HG03439 (cell line): ENCODE measurements at regions not wholly inside any gene's neighbourhood (a gene's known extent, or its start where the extent isn't known, plus 50 kb on each side); places are given as distances from the start of the nearest gene placed in this dataset.

ENCODE experiments used
- ATAC-seq: cut with Tn5 transposase; IDR thresholded peaks from one replicate; pipeline ENCODE4 v1.9.1; 2021; ENCODE audit warnings: mild to moderate bottlenecking, moderate library complexity; ENCODE audit not compliant: unreplicated experiment

DNA sequence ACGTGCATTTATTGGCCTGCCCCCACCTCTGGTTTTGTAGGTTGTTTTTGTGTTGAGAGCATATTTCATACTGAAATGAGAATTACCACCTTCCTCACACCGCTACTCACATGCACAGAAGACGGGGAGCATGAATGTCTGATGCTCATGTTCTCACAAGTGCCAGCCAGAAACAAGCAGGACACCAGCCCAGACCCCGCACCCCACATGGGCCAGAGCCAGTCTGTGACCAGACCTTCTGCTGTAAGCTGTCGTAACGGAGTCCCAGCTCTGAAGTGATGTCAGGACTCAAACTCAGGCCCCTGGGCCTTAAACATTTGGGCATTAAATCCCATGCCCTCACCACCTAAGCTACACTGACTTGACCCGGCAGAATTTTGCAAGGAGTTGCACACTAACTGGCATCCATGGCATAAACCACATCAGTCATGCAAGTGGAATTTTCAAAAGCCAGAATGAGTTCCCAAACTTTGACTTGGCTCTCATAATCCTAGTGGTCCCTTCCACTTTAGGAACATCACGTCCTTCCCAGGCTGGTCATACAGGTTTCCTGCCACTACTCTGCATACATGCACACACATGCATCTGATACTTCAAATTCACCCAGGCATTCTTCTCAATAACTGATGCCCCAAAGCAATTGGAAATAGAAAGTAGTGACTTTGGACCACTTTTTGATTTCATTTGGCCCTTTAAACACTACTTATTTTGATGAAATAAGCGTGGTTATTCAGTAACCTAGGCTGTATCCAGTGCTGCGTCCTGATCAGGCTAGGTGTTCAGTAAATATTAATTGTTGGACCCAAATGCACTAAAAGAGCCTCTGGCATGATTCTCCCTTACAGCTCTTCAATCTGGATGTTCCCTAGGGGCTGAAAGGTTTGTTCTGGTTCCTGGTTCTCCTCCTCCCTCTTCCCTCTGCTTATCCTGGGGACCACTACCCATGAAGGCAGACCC, 223.1 kb upstream of the ID2 start:
- no peak for ATAC-seq

DNA sequence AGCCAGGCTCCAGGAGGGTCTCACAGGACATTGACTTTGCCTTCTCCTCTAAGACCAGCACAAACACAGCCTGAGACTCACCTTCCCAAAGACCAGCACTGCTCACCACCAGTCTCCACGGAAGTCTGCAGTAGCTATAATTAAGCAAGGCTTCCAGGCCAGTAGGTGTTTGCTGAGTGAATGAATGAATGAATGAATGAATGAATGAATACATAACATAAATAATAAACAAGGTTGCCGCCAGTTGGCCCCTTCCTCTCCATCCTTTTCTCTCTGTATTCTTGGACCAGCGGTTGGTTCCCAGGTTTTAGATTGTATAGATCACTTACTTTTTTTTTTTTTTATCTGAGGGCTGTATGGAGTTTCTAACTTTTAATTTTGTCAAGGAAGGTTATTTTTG, 222.4 kb upstream of the ID2 start:
- ATAC-seq = no peak

DNA sequence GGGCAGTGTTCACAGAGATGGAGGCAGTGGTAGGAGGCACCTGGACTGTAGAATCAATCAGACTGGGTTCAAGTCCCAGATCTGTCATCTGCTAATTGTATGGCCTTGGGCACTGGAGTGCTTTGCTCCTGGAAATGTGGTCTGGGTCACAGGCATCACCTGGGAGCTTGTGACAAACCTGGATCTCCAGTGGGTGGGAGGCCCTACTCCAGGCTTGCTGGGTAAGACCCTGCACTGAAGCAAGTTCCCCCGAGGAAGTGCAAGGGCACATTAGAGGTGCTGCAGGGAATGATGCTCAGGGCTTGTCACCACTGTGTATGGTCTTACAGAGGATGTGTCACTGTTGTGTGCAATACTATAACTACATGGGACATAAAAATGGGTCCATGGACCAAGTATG, 220.5 kb upstream of the ID2 start:
- ATAC-seq = no peak

DNA sequence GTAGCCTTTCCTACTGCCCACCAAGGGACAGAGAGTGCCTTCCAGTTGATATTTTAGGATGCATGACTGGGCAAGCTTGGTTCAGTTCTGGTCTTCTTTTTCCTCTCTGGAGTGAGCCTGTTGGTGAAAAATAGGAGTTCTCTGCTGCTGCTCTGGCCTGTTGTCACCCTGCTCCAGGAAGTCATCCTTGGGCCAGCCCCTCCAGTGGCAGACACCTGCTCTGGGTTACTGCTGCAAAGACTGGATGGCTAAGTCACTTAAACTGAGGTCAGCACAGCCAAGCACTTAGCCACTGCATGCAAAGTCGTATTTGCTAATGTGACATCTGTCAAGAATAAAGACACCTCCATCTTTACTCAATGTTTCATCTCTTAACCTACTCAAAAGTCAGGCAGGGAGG, 219.6 kb upstream of the ID2 start:
- no peak for ATAC-seq

DNA sequence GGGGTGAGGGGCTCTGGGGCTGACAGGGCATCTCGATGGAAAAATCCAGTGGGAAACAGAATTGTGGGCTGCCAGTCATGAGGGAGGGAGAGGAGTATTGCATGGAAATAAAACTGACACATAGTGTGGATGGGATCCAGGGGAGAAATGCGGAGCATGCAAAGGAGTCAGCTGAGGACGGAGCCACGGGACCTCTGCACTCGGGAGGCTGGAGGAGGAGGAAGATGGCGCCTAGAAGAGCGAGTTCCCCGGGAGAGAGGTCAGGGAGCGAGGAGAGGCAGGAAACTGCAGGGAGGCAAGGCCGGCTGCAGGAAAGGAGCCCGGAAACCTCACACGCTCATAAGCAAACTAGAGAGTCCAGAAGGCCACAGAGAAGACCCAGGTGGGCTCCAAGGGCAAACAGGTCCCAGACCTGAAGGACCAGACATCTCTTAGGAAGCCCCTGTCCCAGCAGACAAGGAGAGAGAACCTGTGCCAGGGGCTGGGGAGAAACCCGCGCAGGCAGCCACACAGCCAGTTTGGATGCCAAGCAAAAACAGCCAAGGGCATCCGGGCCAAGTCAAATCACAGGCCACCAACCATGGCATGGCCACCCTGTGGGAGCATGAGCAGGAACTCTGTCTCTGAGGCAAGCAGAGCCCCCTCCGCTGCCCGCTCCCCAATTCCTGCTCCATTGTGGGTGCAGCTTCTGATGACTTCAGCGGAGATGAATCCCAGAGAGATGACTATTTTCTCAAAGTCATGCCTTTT, 218.8 kb upstream of the ID2 start:
- ATAC-seq = no peak

DNA sequence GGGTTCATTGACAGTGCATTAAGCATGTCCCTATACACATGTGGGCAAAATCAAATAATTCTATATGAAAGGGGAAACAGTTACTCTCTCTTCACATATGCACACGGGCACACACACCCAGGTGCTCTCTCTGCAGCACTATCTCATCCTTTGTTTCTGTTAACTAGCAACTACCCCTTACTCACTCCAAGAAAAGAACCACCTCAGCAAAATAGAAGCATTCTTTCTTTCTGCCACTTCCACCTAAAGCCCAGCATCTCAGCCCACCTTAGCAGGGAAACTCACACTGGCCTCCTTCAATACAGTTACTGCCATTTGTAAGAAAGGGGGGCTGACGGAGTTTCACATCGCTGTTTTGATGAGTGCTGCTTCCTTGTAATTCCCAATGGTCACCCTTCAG, 216.3 kb upstream of the ID2 start:
- ATAC-seq = no peak

DNA sequence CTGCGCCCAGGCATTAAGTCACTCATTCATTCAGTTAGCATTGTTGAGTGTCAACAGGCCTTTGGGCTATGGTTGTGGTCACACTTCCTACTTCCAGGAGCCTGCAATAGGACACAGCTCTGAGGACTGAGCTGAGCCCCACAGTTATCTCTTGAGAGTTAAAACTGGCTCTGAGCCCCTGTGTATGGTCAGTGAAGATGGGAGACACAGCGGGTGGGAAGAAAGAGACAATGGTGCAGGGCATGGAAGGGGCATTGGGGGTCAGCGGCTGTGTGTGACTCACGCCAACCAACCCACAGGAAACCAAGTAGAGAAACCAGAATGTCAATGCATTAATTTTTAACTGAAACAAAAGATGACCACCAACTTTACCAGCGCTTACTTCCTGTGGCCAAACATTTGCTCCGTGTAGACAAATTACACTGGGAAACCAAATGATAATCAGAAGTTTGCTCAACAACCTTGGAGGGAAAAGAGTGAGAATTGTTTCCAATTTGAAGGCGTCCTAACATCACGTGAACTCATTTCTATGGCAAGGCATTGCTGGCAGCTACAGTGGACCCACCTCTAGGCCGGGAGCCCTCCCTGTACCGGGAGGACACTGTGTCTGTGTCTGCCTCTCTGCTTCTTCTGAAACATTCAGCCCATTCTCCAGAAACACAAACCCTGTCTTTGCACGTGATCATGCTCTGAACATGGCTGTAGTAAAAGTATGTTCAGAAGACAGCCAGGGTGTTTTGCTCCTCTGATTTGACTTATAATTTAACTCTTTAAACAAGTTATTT, 212.0 kb upstream of the ID2 start:
- ATAC-seq = no peak

DNA sequence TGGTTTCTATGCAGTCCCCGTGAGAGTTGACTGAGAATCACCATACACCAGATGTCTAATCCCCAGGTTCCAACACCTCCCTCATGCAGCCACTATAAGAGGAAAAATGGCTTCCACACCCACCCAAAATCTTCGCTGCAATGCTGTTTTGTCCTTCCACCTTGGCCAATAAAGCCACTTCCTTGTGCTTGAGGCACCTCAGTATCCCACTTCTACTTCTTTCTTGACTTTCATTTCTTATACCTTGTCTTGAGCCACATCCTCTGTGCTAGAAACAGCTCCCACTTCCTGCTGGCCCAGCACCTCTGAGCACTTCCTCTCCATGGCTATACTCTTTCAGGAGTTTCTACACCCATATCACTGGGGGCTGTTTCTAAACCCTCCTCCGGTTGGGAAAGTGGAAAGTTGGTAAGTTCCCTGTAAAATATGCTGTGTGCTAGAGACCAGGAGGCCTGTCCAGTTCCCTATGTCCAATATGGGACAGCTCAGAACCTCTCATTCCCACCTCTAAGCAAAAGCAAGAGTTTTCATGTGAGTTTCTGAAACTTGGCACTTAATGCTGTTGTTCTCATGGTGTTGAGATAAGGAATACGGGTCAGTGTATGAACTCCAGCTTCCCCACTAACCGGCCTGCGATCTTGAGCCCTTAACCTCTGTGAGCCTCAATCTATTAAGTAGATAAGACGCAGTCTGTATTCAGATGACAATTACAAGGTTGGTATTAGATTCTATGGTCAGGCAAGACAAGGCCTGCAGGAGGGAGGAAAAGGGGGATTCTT, 209.1 kb upstream of the ID2 start:
- no peak for ATAC-seq

DNA sequence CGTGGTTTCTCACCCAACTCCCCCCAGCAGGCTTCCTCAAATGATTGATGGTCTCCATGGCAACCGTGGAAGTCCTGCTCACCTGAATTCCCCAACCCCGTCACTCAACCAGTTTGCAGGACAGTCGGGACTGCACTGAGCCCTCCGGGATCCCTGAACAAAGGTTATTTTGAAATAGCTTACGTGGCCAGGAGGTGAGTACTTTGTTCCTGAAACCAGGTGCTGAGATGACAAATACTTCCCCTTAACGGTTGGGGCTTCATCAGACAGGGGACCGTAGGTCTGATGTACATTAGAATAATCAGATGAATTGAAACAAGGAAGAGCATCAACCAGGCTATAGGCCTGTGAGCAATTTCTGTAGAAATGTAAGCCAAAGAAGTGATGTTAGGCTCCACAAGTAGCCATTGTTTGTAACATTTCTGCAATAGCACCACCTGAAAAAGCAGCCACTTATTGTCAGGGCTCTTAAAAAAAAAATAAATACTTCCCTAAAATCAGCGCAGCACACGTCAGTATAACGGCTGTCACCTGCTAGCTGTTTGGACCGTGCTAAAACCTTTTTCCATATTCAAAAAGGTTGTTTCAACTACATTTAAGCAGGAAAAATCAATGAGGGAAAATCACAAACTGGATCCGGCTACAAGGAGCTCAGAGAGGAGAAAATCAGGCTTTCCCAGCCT, 206.4 kb upstream of the ID2 start:
- ATAC-seq = no peak

DNA sequence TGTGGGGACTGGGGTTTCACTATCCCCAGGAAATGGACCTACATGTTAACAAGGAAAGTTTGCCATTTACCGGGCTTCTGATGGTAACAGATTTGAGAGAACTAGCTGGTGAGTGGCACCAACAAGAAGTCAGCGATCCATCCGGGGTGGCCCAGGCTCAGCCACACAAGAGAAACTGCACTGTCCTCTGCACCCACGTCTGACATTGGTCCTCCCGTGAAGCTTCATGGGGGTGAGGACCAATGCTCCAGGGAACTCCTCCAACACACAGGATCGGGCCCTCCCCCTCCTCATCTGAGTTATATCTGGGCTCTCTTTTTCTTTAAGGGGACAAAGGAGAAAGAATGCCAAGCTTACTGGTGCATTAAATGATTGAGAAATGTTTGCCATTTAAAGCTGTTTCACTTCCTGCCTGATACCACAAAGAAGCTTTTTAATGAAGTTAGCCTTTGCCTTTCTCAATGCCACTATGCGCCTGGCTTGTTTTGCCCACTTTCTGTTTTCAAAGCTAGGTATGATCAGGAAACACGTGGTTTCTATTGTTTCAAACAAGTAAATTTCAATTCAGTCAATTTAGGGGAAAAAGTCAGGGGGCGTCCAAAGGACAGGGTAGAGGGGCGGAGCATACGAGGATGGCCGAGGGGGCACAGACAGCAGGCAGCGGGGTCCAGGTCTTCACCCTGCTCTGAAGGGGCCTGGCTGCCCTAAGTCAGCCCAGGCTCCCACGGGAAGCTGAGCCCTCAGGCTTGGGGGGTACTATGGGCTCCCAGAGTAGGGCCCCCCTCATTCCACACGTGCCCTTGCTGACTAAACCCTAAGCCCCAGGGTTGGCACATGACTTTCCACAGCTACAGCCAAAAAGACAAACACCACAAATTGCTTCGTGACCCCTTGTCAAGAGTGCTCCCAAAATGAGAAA, 204.0 kb upstream of the ID2 start:
- ATAC-seq = peak; percentile 51

DNA sequence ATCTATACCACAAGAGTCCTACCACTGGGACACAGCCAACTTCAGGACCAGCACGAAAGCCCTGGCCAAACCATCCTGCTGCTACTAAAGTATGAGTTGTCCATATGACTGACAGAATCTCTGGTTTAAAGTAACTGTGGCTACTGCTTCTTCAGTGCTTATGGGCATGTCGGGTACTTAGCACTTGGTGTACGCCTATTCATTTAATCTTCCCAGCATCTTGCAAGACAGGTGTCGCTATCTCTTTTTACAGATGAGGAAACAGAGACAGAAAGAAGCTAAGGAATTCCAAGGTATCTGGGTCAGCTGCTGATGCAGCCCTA, 203.4 kb upstream of the ID2 start:
- peak; percentile 9 for ATAC-seq

DNA sequence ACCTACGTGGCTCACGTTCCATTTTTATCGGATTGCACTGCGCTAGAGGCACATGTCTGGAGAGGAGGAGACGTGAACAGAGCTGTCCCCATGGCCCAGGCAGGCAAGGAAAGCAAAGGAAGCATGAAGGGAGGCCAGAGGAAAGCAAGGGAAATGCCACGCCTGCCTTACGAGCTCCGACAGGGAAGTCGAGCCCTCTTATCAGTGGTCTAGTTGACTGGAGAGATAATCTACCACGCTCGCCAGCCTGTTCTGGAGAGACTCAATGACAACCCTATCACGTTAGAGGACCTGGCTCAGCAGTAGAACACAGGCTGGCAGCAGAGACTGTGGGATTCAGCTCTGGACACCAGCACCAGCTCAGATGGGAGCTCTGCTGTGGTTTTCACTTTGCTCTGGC, 202.6 kb upstream of the ID2 start:
- ATAC-seq = no peak

DNA sequence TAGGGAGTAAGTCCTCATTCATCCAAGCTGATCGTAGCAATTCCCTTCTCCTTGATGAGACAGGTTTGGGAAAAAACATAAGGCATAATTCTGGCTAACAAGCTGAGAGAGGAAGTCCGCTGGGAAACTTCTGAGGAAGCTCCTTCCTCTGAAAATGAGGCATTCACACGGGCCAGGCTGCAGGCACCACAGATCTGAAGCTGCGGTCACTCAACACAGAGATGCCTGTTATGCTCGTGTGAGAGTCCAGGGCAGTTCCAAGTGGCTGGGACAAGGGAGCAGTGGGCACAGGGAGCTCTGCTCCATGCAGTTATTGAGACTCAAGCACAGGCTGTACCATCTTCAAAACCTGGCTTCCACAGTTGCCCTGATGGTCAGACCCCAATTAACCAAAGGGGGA, 200.9 kb upstream of the ID2 start:
- no peak for ATAC-seq

DNA sequence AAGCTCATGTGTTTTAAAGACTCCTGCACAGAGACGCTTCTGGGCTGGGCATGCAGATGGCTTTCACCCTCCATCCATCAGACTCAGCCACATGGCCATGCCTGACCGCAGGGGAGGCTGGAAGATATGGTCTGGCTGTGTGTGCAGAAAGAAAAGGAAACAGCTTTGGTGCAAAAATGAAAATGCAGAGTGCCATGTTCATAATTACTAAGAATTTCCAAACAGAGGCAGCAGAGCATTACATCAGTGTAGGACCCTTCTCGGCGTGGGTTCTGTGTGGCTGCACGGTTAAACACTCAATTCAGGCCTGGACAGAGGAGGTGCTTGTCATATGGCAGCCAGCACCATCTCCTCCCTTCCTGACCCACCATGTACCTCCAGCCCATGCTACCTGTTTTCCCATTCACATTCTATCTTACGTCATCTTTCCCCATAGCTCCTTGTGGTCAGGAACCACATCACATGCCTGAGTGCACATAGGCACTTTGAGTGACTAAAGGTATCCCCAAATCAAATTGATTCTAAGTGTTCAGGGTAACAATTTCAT, 200.3 kb upstream of the ID2 start:
- ATAC-seq = peak; percentile 41

DNA sequence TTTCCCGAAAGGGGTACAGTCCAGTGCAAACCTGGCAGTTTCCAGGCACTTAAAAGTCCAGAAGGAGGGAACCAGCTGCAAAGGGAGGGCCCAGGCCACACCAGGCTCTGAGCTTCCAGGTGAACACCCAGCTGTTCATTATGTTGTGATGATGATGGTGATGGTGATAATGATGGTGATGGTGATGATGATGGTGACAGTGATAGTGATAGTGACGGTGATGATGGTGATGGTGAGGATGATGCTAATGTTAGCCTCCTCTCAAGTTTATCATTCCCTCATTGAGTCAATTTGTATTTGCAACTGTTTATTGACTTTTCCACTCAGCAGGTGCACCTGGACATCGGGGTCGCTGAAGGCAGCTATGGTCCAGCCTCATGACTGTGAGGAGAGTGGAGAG, 199.4 kb upstream of the ID2 start:
- ATAC-seq = no peak

DNA sequence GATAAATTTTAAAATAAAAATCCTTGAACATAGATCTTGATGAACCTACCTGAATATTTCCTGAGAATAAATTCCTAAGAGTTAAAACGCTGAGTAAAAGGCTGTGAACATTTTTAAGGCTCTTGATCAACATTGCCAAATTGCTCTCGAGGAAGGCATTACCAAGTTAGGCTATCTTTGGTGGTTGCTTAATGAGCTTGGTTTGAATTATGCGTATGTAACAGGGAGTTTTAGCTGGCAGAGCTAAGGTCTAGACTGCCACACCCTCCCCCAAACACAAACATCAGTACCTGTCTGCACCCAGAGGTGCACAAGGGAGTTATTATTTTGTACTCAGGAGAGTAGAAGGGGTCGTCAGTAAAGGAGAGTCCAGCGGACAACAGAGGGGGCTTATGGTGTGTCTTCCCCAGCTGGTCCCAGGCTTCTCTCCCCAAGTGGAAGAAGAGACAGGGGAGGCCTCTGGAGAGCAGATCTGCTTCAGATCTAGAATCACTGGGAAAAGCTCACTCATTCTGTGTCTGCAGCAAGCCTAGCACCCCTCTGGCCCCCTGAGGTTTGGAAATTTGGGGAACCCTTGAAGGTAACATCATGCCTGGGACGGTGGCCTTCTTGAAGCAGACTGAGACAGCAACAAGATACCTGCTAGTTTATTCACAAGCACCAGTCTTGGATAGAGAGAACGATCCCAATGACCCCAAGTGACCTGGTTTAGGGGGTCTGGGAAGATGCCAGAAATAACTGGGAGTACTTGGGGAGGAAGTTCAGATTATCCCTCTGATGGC, 197.2 kb upstream of the ID2 start:
- no peak for ATAC-seq

DNA sequence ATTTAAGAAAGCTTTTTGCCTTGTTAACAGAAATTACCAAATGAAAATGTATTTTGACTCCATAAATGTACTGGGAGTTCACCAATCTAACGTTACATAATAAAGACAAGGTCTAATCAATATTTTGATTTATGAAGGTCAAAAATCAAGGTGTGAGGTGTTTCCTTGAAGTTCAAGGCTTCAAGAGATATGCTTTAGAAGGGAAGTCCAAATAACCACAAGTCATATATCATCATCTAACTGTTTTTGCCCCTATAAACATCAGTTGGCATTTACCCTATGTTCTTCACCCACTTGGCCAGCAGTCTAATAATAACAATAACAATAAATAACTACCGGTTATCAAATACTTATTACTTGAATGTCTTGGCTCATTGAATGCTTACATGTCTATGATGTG, 196.1 kb upstream of the ID2 start:
- no peak for ATAC-seq

DNA sequence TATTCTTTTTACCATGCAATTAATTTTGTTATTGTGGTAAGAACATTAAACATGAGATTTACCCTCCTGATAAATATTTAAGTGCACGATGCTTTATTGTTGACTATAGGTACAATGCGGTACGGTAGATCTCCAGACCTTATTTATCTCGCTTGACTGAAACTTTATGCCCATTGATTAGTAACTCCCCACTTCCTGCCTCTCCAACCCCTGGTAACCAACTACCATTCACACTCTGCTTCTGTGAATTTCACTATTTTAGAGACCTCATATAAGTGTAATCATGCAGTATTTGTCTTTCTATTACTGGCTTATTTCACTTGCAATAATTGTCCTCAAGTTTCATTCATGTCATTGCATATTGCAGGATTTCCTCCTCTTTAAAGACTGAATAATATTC, 195.7 kb upstream of the ID2 start:
- ATAC-seq = no peak
